HEK293 (cell line): ENCODE measurements at regions not wholly inside any gene's neighbourhood (a gene's known extent, or its start where the extent isn't known, plus 50 kb on each side); places are given as distances from the start of the nearest gene placed in this dataset.

ENCODE experiments used
- CTCF ChIA-PET: fragments of 350-600 bp; formaldehyde crosslinking; extraction: SDS; loops from one replicate; lab custom pipeline; 2021; ENCODE audit warnings: antibody characterized with exemption; lab: Yijun Ruan, JAX
- POLR2A ChIA-PET: fragments of 300-600 bp; formaldehyde crosslinking; extraction: SDS; loops from one replicate; lab custom pipeline; 2020; ENCODE audit warnings: antibody characterized with exemption, inconsistent platforms; lab: Yijun Ruan, JAX
- H3K27ac ChIP-seq: fragments of 200-500 bp; sonication (Bioruptor generic); 2 replicates; pipeline ENCODE4 v1.5.1; 2014; ENCODE audit warnings: low read depth, low read length, control low read depth, inconsistent platforms; ENCODE audit errors: extremely low read depth
- H3K36me3 ChIP-seq, 2 experiments: fragments of 200-500 bp in 1 of 2; sonication (Bioruptor generic) in 1 of 2; 1 replicate in 1 of 2; 2 replicates in 1 of 2; pipeline ENCODE4 v1.5.1; 2014 to 2017; ENCODE audit warnings: inconsistent platforms in 2 of 2, low read length in 2 of 2; ENCODE audit not compliant: control insufficient read depth in 2 of 2, insufficient read depth in 1 of 2
- H3K4me1 ChIP-seq: fragments of 200-500 bp; sonication (Bioruptor generic); 2 replicates; pipeline ENCODE4 v1.5.1; 2014; ENCODE audit warnings: mild to moderate bottlenecking, low read length, inconsistent platforms; ENCODE audit not compliant: control insufficient read depth, insufficient read depth
- H3K4me3 ChIP-seq: 2 replicates; pipeline ENCODE4 v1.5.1; 2011; ENCODE audit warnings: low read depth, mild to moderate bottlenecking, control low read depth, low read length, moderate library complexity
- H3K9me3 ChIP-seq: fragments of 200-500 bp; sonication (Bioruptor generic); 2 replicates; pipeline ENCODE4 v1.5.1; 2014; ENCODE audit warnings: low read depth, low read length, inconsistent platforms; ENCODE audit not compliant: control insufficient read depth, insufficient read depth
- BCL6B ChIP-seq: fragments of 450-650 bp; formaldehyde crosslinking; IDR thresholded peaks from 2 replicates; pipeline ENCODE4 v1.5.1; 2017; ENCODE audit warnings: missing biosample characterization, missing genetic modification characterization
- EGR2 ChIP-seq: fragments of 450-650 bp; formaldehyde crosslinking; IDR thresholded peaks from 2 replicates; pipeline ENCODE4 v1.5.1; 2016; ENCODE audit warnings: low read depth, missing biosample characterization, missing genetic modification characterization
- HOXC10 ChIP-seq: sonication (generic); formaldehyde crosslinking; IDR thresholded peaks from 2 replicates; pipeline ENCODE4 v1.8.1; 2023; ENCODE audit warnings: mild to moderate bottlenecking, missing genetic modification reagents
- OVOL3 ChIP-seq: fragments of 450-650 bp; formaldehyde crosslinking; IDR thresholded peaks from 2 replicates; pipeline ENCODE4 v1.5.1; 2016; ENCODE audit warnings: missing biosample characterization, missing genetic modification characterization
- SCRT2 ChIP-seq: fragments of 450-650 bp; formaldehyde crosslinking; IDR thresholded peaks from 2 replicates; pipeline ENCODE4 v1.5.1; 2016; ENCODE audit warnings: missing biosample characterization, missing genetic modification characterization
- SETDB1 ChIP-seq: IDR thresholded peaks from one replicate; pipeline ENCODE4 v1.6.1; 2017; ENCODE audit warnings: mild to moderate bottlenecking, low read length, moderate library complexity, mixed read lengths; ENCODE audit not compliant: insufficient read length
- ZBTB17 ChIP-seq: fragments of 450-650 bp; formaldehyde crosslinking; IDR thresholded peaks from 2 replicates; pipeline ENCODE4 v1.5.1; 2016; ENCODE audit warnings: missing biosample characterization, missing genetic modification characterization
- ZNF148 ChIP-seq: fragments of 450-650 bp; formaldehyde crosslinking; IDR thresholded peaks from 2 replicates; pipeline ENCODE4 v1.5.0; 2017; ENCODE audit warnings: missing biosample characterization, missing genetic modification characterization, borderline replicate concordance
- ZNF155 ChIP-seq: fragments of 450-650 bp; formaldehyde crosslinking; IDR thresholded peaks from 2 replicates; pipeline ENCODE4 v1.5.1; 2016; ENCODE audit warnings: missing biosample characterization, missing genetic modification characterization
- ZNF16 ChIP-seq: fragments of 450-650 bp; formaldehyde crosslinking; IDR thresholded peaks from 2 replicates; pipeline ENCODE4 v1.5.1; 2016; ENCODE audit warnings: low read depth, missing biosample characterization, missing genetic modification characterization
- ZNF211 ChIP-seq: fragments of 450-650 bp; formaldehyde crosslinking; IDR thresholded peaks from 2 replicates; pipeline ENCODE4 v1.5.1; 2016; ENCODE audit warnings: low read depth, missing biosample characterization, missing genetic modification characterization
- ZNF214 ChIP-seq: fragments of 450-650 bp; formaldehyde crosslinking; IDR thresholded peaks from 2 replicates; pipeline ENCODE4 v1.5.1; 2017; ENCODE audit warnings: missing biosample characterization, mild to moderate bottlenecking, missing genetic modification characterization, borderline replicate concordance
- ZNF324 ChIP-seq: fragments of 450-650 bp; formaldehyde crosslinking; IDR thresholded peaks from 2 replicates; pipeline ENCODE4 v1.5.1; 2016; ENCODE audit warnings: missing biosample characterization, missing genetic modification characterization
- ZNF366 ChIP-seq: fragments of 450-650 bp; formaldehyde crosslinking; conservative IDR thresholded peaks from 2 replicates; pipeline ENCODE4 v1.5.1; 2016; ENCODE audit warnings: missing biosample characterization, missing genetic modification characterization
- ZNF394 ChIP-seq: fragments of 450-650 bp; formaldehyde crosslinking; IDR thresholded peaks from 2 replicates; pipeline ENCODE4 v1.5.1; 2016; ENCODE audit warnings: missing biosample characterization, missing genetic modification characterization, mild to moderate bottlenecking, moderate library complexity, borderline replicate concordance
- ZNF555 ChIP-seq: fragments of 450-650 bp; formaldehyde crosslinking; conservative IDR thresholded peaks from 2 replicates; pipeline ENCODE4 v1.5.1; 2017; ENCODE audit warnings: missing biosample characterization, mild to moderate bottlenecking, missing genetic modification characterization, inconsistent platforms
- ZNF560 ChIP-seq: fragments of 450-650 bp; formaldehyde crosslinking; IDR thresholded peaks from 2 replicates; pipeline ENCODE4 v1.5.1; 2017; ENCODE audit warnings: missing biosample characterization, missing genetic modification characterization, borderline replicate concordance
- ZNF596 ChIP-seq: fragments of 450-650 bp; IDR thresholded peaks from 2 replicates; pipeline ENCODE4 v1.5.0; 2018; ENCODE audit warnings: missing biosample characterization, mild to moderate bottlenecking, missing genetic modification characterization, moderate library complexity
- ZNF639 ChIP-seq: fragments of 450-650 bp; formaldehyde crosslinking; IDR thresholded peaks from 2 replicates; pipeline ENCODE4 v1.5.1; 2016; ENCODE audit warnings: missing biosample characterization, missing genetic modification characterization
- ZNF777 ChIP-seq: fragments of 450-650 bp; formaldehyde crosslinking; IDR thresholded peaks from 2 replicates; pipeline ENCODE4 v1.5.1; 2017; ENCODE audit warnings: missing biosample characterization, missing genetic modification characterization, borderline replicate concordance
- ZNF830 ChIP-seq: fragments of 450-650 bp; IDR thresholded peaks from 2 replicates; pipeline ENCODE4 v1.5.0; 2018; ENCODE audit warnings: missing biosample characterization, missing genetic modification characterization, low read depth, mild to moderate bottlenecking, moderate library complexity
- TF ChIP-seq, protein P1 (sequence below): fragments of 450-650 bp; formaldehyde crosslinking; IDR thresholded peaks from 2 replicates; pipeline ENCODE4 v1.5.1; 2016; ENCODE audit warnings: missing biosample characterization, missing genetic modification characterization
- TF ChIP-seq, protein P2 (sequence below): fragments of 450-650 bp; formaldehyde crosslinking; IDR thresholded peaks from 2 replicates; pipeline ENCODE4 v1.5.1; 2016; ENCODE audit warnings: missing biosample characterization, missing genetic modification characterization
- TF ChIP-seq, protein P3 (sequence below): fragments of 450-650 bp; formaldehyde crosslinking; IDR thresholded peaks from 2 replicates; pipeline ENCODE4 v1.5.1; 2016; ENCODE audit warnings: missing biosample characterization, missing genetic modification characterization, low read depth

GRCh38 chr6:62474793-62475192, 188.8 kb upstream of the KHDRBS2 start:
- CTCF ChIA-PET = no interaction called here
- no peak for TF ChIP-seq ZNF596 (tag by site-specific recombination)
- no peak for TF ChIP-seq ZNF211 (tag by site-specific recombination)
- no peak for TF ChIP-seq SETDB1
- TF ChIP-seq ZNF148 (tag by site-specific recombination) = no peak
- TF ChIP-seq, protein P1, sequence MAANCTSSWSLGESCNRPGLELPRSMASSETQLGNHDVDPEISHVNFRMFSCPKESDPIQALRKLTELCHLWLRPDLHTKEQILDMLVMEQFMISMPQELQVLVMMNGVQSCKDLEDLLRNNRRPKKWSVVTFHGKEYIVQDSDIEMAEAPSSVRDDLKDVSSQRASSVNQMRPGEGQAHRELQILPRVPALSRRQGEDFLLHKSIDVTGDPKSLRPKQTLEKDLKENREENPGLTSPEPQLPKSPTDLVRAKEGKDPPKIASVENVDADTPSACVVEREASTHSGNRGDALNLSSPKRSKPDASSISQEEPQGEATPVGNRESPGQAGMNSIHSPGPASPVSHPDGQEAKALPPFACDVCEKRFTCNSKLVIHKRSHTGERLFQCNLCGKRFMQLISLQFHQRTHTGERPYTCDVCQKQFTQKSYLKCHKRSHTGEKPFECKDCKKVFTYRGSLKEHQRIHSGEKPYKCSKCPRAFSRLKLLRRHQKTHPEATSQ (tag by site-specific recombination) = no peak
- TF ChIP-seq ZNF394 = no peak
- no peak for TF ChIP-seq ZBTB17 (tag by site-specific recombination)
- TF ChIP-seq ZNF155 (tag by site-specific recombination) = no peak
- TF ChIP-seq ZNF777 (tag by site-specific recombination) = no peak
- TF ChIP-seq, protein P2, sequence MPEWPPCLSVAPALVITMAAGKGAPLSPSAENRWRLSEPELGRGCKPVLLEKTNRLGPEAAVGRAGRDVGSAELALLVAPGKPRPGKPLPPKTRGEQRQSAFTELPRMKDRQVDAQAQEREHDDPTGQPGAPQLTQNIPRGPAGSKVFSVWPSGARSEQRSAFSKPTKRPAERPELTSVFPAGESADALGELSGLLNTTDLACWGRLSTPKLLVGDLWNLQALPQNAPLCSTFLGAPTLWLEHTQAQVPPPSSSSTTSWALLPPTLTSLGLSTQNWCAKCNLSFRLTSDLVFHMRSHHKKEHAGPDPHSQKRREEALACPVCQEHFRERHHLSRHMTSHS (tag by site-specific recombination) = no peak
- no peak for TF ChIP-seq ZNF214 (tag by site-specific recombination)
- no peak for TF ChIP-seq BCL6B (tag by site-specific recombination)
- TF ChIP-seq SCRT2 (tag by site-specific recombination) = no peak
- no peak for TF ChIP-seq OVOL3
- no peak for TF ChIP-seq ZNF366
- TF ChIP-seq ZNF324 (tag by site-specific recombination) = no peak
- TF ChIP-seq HOXC10 (CRISPR knock-in tag) = no peak
- TF ChIP-seq ZNF16 (tag by site-specific recombination) = no peak
- TF ChIP-seq ZNF639 (tag by site-specific recombination) = no peak
- TF ChIP-seq EGR2 (tag by site-specific recombination) = no peak
- Histone ChIP-seq H3K9me3 (no peaks in the 10 kb centered on the region), H3K4me1 (no peaks in the 10 kb centered on the region), H3K36me3 (no peaks in the 10 kb centered on the region), H3K4me3 (no peak overlapping the region), H3K27ac (no peak overlapping the region)
- POLR2A ChIA-PET = no interaction called here

DNA sequence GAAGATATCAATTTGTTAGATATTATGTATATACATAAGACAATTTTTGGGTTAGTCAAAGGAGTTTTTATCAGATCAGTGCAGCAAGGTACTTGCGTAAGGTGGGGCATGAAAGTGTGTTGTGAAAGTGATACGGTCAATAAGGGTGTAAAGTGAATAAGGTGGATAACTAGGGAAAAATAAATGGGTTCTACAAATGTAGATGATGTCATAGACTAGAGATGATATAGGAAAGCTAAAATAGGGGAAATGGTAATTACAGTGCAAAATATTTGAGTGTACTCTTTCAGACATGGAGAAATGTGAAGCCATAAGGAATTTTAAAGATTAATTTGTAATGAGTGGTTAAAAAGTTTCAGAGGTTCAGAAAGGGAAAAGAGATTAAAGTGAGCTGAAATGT, 180.6 kb upstream of the KHDRBS2 start:
- ChIA-PET CTCF (no interaction called here), POLR2A (no interaction called here)
- Histone ChIP-seq H3K4me3 (no peak overlapping the region), H3K9me3 (no peaks in the 10 kb centered on the region), H3K36me3 (no peaks in the 10 kb centered on the region), H3K4me1 (no peaks in the 10 kb centered on the region), H3K27ac (no peak overlapping the region)
- TF ChIP-seq, protein P3, sequence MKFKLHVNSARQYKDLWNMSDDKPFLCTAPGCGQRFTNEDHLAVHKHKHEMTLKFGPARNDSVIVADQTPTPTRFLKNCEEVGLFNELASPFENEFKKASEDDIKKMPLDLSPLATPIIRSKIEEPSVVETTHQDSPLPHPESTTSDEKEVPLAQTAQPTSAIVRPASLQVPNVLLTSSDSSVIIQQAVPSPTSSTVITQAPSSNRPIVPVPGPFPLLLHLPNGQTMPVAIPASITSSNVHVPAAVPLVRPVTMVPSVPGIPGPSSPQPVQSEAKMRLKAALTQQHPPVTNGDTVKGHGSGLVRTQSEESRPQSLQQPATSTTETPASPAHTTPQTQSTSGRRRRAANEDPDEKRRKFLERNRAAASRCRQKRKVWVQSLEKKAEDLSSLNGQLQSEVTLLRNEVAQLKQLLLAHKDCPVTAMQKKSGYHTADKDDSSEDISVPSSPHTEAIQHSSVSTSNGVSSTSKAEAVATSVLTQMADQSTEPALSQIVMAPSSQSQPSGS (tag by site-specific recombination) = peak; percentile 53
- TF ChIP-seq ZNF560 (tag by site-specific recombination) (no peak), ZNF830 (tag by site-specific recombination) (no peak), ZNF596 (tag by site-specific recombination) (no peak), ZNF555 (tag by site-specific recombination) (no peak)
